Heart left ventricle (tissue), 13 donors: ENCODE measurements at regions not wholly inside any gene's neighbourhood (a gene's known extent, or its start where the extent isn't known, plus 50 kb on each side); places are given as distances from the start of the nearest gene placed in this dataset.

ENCODE experiments used
- CTCF ChIP-seq, 12 donors: fragments of 200-600 bp; sonication (generic) in 4 of 12; IDR thresholded peaks; one replicate each; pipeline versions ENCODE4 v1.5.0 to v1.8.0; 2018 to 2022; ENCODE audit warnings: antibody characterized with exemption in 12 of 12, mild to moderate bottlenecking in 5 of 12
- POLR2A ChIP-seq, 2 donors: fragments of 450-650 bp; IDR thresholded peaks; one replicate each; pipeline ENCODE4 v1.6.1; 2017; ENCODE audit warnings: antibody characterized with exemption in 2 of 2, mild to moderate bottlenecking in 2 of 2, moderate library complexity in 2 of 2
- donor health status: ischemic (EF 13 %, LVEDD 7.1; RV severe dilation, severe dysfunction).
- donor health status: DM: no; HTN: yes; CAD: no.
- donor health status: DM: no; HTN: no; CAD: no.
- donor health status: ischemic (EF 25% LVEDD 6.9; RV normal size, moderate dysfunction).
- donor health status: ischemic (EF 25% LVEDD 5.7; RV mildly dilated, moderate dysfunction).
- donor health status: ischemic (EF 35%, LVEDD 5.7; RV mildly dilated, moderate dysfunction).
- donor health status: nonischemic (EF 11% LVEDD 7.7; RV severe dilation, severe dysfunction).
- donor health status: DM: yes; HTN: yes; CAD: no.
- donor health status: PGD.
- donor health status: ischemic (EF 29% LVEDD 5.4; RV normal size, mild dysfunction).
- donor health status: nonischemic (EF 23%, LVEDD 6.1; RV moderate dilation, normal function).

DNA sequence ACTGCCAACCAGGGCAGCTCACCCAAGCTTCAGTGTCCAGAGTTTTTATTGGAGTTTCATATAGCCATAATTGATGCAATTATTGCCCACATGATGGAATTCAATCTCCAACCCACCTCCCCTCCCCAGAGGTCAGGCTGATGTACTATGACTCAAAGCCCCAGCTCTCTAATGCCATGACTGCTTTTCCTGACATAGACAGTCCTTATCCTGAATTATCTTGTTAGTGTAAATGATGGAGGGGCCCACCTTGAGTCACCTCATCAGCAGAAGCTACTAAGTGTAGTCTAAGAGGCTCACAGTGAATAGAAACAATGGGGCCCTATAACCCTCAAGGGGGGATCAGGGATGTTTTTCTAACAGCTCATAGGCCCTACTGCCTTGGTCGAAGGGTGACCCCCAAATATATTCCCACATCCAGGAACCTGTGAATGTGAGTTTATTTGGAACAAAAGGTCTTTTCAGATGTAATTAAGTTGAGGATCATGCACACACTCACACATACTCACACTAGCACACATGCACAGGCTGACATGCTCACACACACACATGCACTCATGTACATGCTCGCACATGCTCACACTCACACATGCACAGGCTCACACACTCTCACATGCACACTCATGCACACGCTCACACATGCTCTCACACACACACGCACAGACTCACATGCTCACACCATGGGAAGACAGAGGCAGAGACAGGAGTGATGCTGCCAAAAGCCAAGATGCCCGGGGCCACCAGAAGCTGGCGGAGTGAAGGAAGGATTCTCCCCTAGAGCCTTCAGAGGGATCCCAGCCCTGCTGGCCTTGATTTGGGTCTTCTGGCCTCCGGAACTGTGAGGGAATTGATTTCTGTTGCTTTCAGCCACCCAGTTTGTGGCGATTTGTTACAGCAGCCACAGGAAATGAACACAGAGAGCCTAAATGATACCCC lies 131.2 kb upstream of the SMAD3 start:
- TF ChIP-seq CTCF (IDR thresholded peaks at IDR 0.05) (no peak), POLR2A (IDR thresholded peaks at IDR 0.05) (no peak)
